G401 (cell line): ENCODE measurements at regions not wholly inside any gene's neighbourhood (a gene's known extent, or its start where the extent isn't known, plus 50 kb on each side); places are given as distances from the start of the nearest gene placed in this dataset.

Experiments used
- DNase-seq: peaks from one replicate; pipeline ENCODE4 v3.0.0-alpha.2; 2015; ENCODE audit warnings: low spot score
- in situ Hi-C: cut with HindIII; loops from 2 replicates; pipeline ENCODE4 v1.10.0; 2016; ENCODE audit warnings: low sequenced_read_pairs, mixed read lengths

GRCh38 chr1:60463146-60463545 is 389.6 kb upstream of the C1orf87 start:
- in situ Hi-C loops, result no loop called here
- DNase-seq, result no peak

GRCh38 chr1:60461925-60462595 is 388.5 kb upstream of the C1orf87 start:
- in situ Hi-C loops, result no loop called here
- DNase-seq, result no peak

GRCh38 chr1:60458111-60458510 is 384.5 kb upstream of the C1orf87 start:
- in situ Hi-C loops, result no loop called here

GRCh38 chr1:60449876-60450275 is 376.3 kb upstream of the C1orf87 start:
- in situ Hi-C loops, result no loop called here
- no peak for DNase-seq

More at GRCh38 chr1:60458111-60458510, 384.5 kb upstream of the C1orf87 start:
- no peak for DNase-seq

GRCh38 chr1:60448850-60449249 is 375.3 kb upstream of the C1orf87 start:
- in situ Hi-C loops, result no loop called here
- no peak for DNase-seq

- in situ Hi-C loops, result no loop called here
- no peak for DNase-seq
These were observed 371.1 kb upstream of the C1orf87 start for GRCh38 chr1:60444680-60445079.

- in situ Hi-C loops, result no loop called here
- no peak for DNase-seq
These were observed 362.6 kb upstream of the C1orf87 start for GRCh38 chr1:60436186-60436585.

GRCh38 chr1:60431593-60431992 is 358.0 kb upstream of the C1orf87 start:
- DNase-seq, result no peak
- in situ Hi-C loops, result no loop called here

- DNase-seq, result no peak
- in situ Hi-C loops, result no loop called here
These were observed 356.8 kb upstream of the C1orf87 start for GRCh38 chr1:60430375-60430774.

GRCh38 chr1:60428127-60428526 is 354.6 kb upstream of the C1orf87 start:
- no peak for DNase-seq
- in situ Hi-C loops, result no loop called here

GRCh38 chr1:60427701-60428100 is 354.1 kb upstream of the C1orf87 start:
- no peak for DNase-seq
- in situ Hi-C loops, result no loop called here

GRCh38 chr1:60427194-60427593 is 353.6 kb upstream of the C1orf87 start:
- in situ Hi-C loops, result no loop called here
- no peak for DNase-seq

- no peak for DNase-seq
- in situ Hi-C loops, result no loop called here
These were observed 352.0 kb upstream of the C1orf87 start for GRCh38 chr1:60425528-60425927.

- in situ Hi-C loops, result no loop called here
- no peak for DNase-seq
These were observed 349.7 kb upstream of the C1orf87 start for GRCh38 chr1:60423146-60423780.

- DNase-seq, result no peak
- in situ Hi-C loops, result no loop called here
These were observed 348.4 kb upstream of the C1orf87 start for GRCh38 chr1:60421965-60422364.

GRCh38 chr1:60419023-60419422 is 345.5 kb upstream of the C1orf87 start:
- DNase-seq, result no peak
- in situ Hi-C loops, result no loop called here

GRCh38 chr1:60415696-60416095 is 342.1 kb upstream of the C1orf87 start:
- no peak for DNase-seq
- in situ Hi-C loops, result no loop called here

- in situ Hi-C loops, result no loop called here
- DNase-seq, result no peak
These were observed 339.5 kb upstream of the C1orf87 start for GRCh38 chr1:60413091-60413490.

GRCh38 chr1:60411591-60411990 is 338.0 kb upstream of the C1orf87 start:
- in situ Hi-C loops, result no loop called here
- DNase-seq, result no peak

GRCh38 chr1:60402816-60403215 is 329.2 kb upstream of the C1orf87 start:
- no peak for DNase-seq
- in situ Hi-C loops, result no loop called here

- in situ Hi-C loops, result no loop called here
- DNase-seq, result no peak
These were observed 328.6 kb upstream of the C1orf87 start for GRCh38 chr1:60402216-60402615.
